GM10266 (cell line): ENCODE measurements at regions not wholly inside any gene's neighbourhood (a gene's known extent, or its start where the extent isn't known, plus 50 kb on each side); places are given as distances from the start of the nearest gene placed in this dataset.
"Not testable (repeated sequence)": the region's sequence is repeated elsewhere in the genome, so short reads cannot be mapped to it uniquely, and the experiment has no call there.

Experiments
- DNase-seq: peaks from one replicate; pipeline ENCODE4 v3.0.0; 2012; ENCODE audit errors: extremely low spot score
- CTCF ChIP-seq: IDR thresholded peaks from 2 replicates; pipeline ENCODE4 v1.5.1; 2012; ENCODE audit warnings: mild to moderate bottlenecking, low read depth; ENCODE audit not compliant: control insufficient read depth, insufficient read depth; ENCODE audit errors: missing control alignments

GRCh38 chr12:131269551-131269950 lies 315.8 kb downstream of the ADGRD1 start:
- TF ChIP-seq CTCF, result no peak
- no peak for DNase-seq

- not testable (repeated sequence) for DNase-seq
Measured at GRCh38 chr12:131269977-131270376, 316.3 kb downstream of the ADGRD1 start.

- TF ChIP-seq CTCF, result no peak
- no peak for DNase-seq
Measured at GRCh38 chr12:131271724-131272123, 318.0 kb downstream of the ADGRD1 start.

- DNase-seq, result not testable (repeated sequence)
Measured at GRCh38 chr12:131272283-131272814, 318.6 kb downstream of the ADGRD1 start.

GRCh38 chr12:131273291-131273845 lies 319.7 kb downstream of the ADGRD1 start:
- no peak for DNase-seq
- no peak for TF ChIP-seq CTCF

GRCh38 chr12:131274061-131274460 lies 320.4 kb downstream of the ADGRD1 start:
- no peak for DNase-seq
- TF ChIP-seq CTCF, result no peak

GRCh38 chr12:131274906-131275305 lies 321.2 kb downstream of the ADGRD1 start:
- no peak for DNase-seq
- no peak for TF ChIP-seq CTCF

- DNase-seq, result no peak
- no peak for TF ChIP-seq CTCF
Measured at GRCh38 chr12:131275824-131276223, 322.1 kb downstream of the ADGRD1 start.
